ENCODE measurements at regions not wholly inside any gene's neighbourhood (a gene's known extent, or its start where the extent isn't known, plus 50 kb on each side); places are given as distances from the start of the nearest gene placed in this dataset.

- TF ChIP-seq EP300 (IDR thresholded peaks at IDR 0.05), result no peak
- no peak for TF ChIP-seq CTCF (IDR thresholded peaks at IDR 0.05)
- TF ChIP-seq POLR2A (IDR thresholded peaks at IDR 0.05), result no peak
Observed at GRCh38 chr6:1096967-1097765, 214.7 kb upstream of the FOXQ1 start.

Measured in ovary (tissue), 3 donors.